Kidney (tissue), 13 donors: ENCODE measurements at regions not wholly inside any gene's neighbourhood (a gene's known extent, or its start where the extent isn't known, plus 50 kb on each side); places are given as distances from the start of the nearest gene placed in this dataset.

Experiments used
- DNase-seq, 5 donors: peaks; one replicate each; pipeline ENCODE4 v3.0.0-alpha.2; 2013 to 2020
- FAIRE-seq: peaks from 2 replicates; lab custom pipeline; 2012; peaks lifted over from hg19 to GRCh38; lab: Jason Lieb, UNC
- H3K27ac ChIP-seq, 2 donors: one replicate each; pipeline ENCODE4 v1.7.0; 2013; ENCODE audit warnings: low read depth in 2 of 2, low read length in 2 of 2, inconsistent platforms in 1 of 2
- H3K27me3 ChIP-seq: one replicate; pipeline ENCODE4 v1.7.1; 2013; ENCODE audit warnings: low read length, inconsistent platforms; ENCODE audit not compliant: control insufficient read depth, insufficient read depth
- H3K36me3 ChIP-seq, 3 donors: one replicate each; pipeline versions ENCODE4 v1.7.0 to v1.7.1; 2013; ENCODE audit warnings: low read length in 3 of 3, control low read depth in 1 of 3, inconsistent platforms in 1 of 3; ENCODE audit not compliant: insufficient read depth in 3 of 3, control insufficient read depth in 2 of 3
- H3K4me1 ChIP-seq, 3 donors: one replicate each; pipeline versions ENCODE4 v1.7.0 to v1.7.1; 2013; ENCODE audit warnings: low read length in 3 of 3, inconsistent platforms in 1 of 3, low read depth in 1 of 3; ENCODE audit not compliant: control insufficient read depth in 2 of 3, insufficient read depth in 2 of 3
- H3K4me3 ChIP-seq, 3 donors: one replicate each; pipeline versions ENCODE4 v1.7.0 to v1.8.1; 2013; ENCODE audit warnings: low read length in 3 of 3, control low read depth in 1 of 3, inconsistent platforms in 1 of 3
- H3K9ac ChIP-seq, 3 donors: one replicate each; pipeline versions ENCODE4 v1.7.0 to v1.7.1; 2013; ENCODE audit warnings: low read length in 3 of 3, control low read depth in 1 of 3, inconsistent platforms in 1 of 3
- H3K9me3 ChIP-seq, 3 donors: one replicate each; pipeline versions ENCODE4 v1.7.0 to v1.7.1; 2013; ENCODE audit warnings: low read length in 3 of 3, control low read depth in 1 of 3, inconsistent platforms in 1 of 3; ENCODE audit not compliant: control insufficient read depth in 2 of 3, insufficient read depth in 1 of 3
- intact Hi-C: fragments of 100-400 bp; cut with DNase I; formaldehyde crosslinking; loops from one replicate; pipeline ENCODE4 v1.11.1; 2022
- TF ChIP-seq, protein P1 (sequence below): IDR thresholded peaks from 3 replicates; pipeline ENCODE4 v1.5.1; 2012; ENCODE audit warnings: mild to moderate bottlenecking, moderate library complexity, borderline replicate concordance; ENCODE audit not compliant: insufficient read depth; ENCODE audit errors: extremely low read depth
- donor health status: control.
- donor health status: control.
- donor health status: control.
- donor health status: control.
- donor health status: control.
- donor health status: DM: yes; HTN: yes; CAD: no.
- donor health status: Normal renal cell carcinoma (clear cell type).

DNA sequence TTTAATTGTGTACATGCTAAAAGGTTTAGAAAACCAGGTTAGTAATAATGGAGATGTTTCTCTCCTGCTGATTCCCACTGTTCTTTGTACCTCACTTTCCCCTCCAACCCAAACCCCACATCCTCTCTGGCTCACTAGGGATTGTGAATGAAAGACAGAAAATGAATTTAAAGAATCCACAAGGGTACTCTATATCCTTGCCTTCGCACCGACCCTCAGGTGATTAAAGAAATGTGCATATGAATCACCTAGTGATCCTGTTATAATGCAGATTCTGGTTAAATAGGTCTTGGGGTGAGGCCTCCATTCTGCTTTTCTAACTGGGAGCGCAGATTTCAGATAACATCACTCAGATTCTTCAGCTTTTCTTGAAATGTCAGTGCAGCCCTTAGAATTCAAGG, 84.3 kb upstream of the OTX2 start:
- DNase-seq (no peak), FAIRE-seq (no peak)
- Histone ChIP-seq H3K36me3 (no peaks in the 10 kb centered on the region), H3K27ac (no peak overlapping the region), H3K27me3 (no peaks in the 10 kb centered on the region), H3K4me1 (no peaks in the 10 kb centered on the region), H3K9ac (no peak overlapping the region), H3K4me3 (no peak overlapping the region), H3K9me3 (no peaks in the 10 kb centered on the region)
- intact Hi-C loops, result no loop called here
- TF ChIP-seq, protein P1, sequence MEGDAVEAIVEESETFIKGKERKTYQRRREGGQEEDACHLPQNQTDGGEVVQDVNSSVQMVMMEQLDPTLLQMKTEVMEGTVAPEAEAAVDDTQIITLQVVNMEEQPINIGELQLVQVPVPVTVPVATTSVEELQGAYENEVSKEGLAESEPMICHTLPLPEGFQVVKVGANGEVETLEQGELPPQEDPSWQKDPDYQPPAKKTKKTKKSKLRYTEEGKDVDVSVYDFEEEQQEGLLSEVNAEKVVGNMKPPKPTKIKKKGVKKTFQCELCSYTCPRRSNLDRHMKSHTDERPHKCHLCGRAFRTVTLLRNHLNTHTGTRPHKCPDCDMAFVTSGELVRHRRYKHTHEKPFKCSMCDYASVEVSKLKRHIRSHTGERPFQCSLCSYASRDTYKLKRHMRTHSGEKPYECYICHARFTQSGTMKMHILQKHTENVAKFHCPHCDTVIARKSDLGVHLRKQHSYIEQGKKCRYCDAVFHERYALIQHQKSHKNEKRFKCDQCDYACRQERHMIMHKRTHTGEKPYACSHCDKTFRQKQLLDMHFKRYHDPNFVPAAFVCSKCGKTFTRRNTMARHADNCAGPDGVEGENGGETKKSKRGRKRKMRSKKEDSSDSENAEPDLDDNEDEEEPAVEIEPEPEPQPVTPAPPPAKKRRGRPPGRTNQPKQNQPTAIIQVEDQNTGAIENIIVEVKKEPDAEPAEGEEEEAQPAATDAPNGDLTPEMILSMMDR, result no peak

DNA sequence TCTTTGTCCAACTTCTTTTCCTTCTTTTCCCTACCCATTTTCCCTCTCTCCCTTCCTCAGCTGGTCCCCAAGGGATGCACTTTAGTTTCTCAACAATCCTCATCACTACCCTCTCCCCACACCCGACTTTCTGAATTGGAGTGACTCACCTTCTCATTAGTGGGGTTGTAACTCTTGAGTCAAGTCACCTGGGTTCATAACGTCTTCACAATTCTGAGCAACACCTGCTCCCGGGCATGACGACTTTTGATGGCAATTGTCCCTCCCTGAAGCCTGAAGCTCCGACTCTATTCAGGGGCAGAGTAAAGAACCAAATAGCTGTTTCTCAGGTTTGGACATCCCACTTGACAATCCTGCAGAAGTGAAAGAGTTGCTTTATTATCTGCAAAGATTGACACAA, 82.7 kb upstream of the OTX2 start:
- H3K36me3 ChIP-seq, result no peaks in the 10 kb centered on the region
- H3K4me1 ChIP-seq, result no peaks in the 10 kb centered on the region
- intact Hi-C loops, result no loop called here
- no peak for DNase-seq
- TF ChIP-seq, protein P1, result no peak
- H3K27ac ChIP-seq, result no peak overlapping the region
- H3K9ac ChIP-seq, result no peak overlapping the region
- FAIRE-seq, result no peak
- H3K27me3 ChIP-seq, result no peaks in the 10 kb centered on the region
- H3K4me3 ChIP-seq, result no peak overlapping the region
- no peaks in the 10 kb centered on the region for H3K9me3 ChIP-seq

DNA sequence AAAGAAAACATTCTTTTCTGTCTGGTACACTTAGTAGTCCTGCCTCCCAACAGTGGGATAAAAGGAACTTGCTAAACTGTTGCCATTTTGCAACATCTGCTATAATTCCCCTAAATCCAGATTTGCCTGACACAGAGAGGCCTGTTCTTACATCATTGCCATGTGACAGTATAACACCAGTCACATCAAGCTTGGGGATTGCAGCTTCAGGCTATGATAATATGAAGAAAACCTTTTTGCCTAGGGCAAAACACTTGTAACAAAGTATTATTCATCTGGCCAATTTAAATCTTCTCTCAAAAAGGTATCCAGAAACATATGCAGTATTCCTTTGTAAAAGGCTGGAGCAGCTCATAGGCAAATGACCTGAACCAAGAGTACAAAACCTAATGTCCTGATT, 80.9 kb upstream of the OTX2 start:
- DNase-seq (no peak), FAIRE-seq (no peak)
- no peak overlapping the region for H3K9ac ChIP-seq
- intact Hi-C loops, result no loop called here
- H3K36me3 ChIP-seq, result no peaks in the 10 kb centered on the region
- TF ChIP-seq, protein P1, result no peak
- no peak overlapping the region for H3K27ac ChIP-seq
- no peaks in the 10 kb centered on the region for H3K9me3 ChIP-seq
- no peaks in the 10 kb centered on the region for H3K27me3 ChIP-seq
- no peaks in the 10 kb centered on the region for H3K4me1 ChIP-seq
- no peak overlapping the region for H3K4me3 ChIP-seq

DNA sequence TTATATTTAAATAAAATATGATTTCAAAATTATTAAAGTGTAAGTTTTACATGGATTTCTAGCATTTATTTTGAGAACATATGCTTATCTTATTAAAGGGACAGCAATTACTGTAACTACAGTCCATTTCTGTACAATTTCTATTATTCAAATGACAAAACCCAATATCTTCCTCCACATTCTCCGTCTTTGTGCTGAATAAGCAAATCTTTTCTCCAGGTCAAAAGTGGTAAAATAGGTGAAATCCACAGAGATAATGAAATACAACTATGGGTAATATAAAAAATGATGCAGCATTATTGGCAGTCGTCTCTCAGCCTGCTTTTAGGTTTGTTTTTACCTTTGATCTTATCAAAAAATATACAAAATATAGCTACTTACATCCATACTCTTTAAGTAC, 79.4 kb upstream of the OTX2 start:
- no peak for DNase-seq
- Histone ChIP-seq H3K9me3 (no peaks in the 10 kb centered on the region), H3K36me3 (no peaks in the 10 kb centered on the region), H3K4me1 (no peaks in the 10 kb centered on the region), H3K9ac (no peak overlapping the region), H3K27ac (no peak overlapping the region), H3K27me3 (no peaks in the 10 kb centered on the region), H3K4me3 (no peak overlapping the region)
- no peak for FAIRE-seq
- intact Hi-C loops, result no loop called here
- TF ChIP-seq, protein P1, result no peak
